ENCODE measurements at regions not wholly inside any gene's neighbourhood (a gene's known extent, or its start where the extent isn't known, plus 50 kb on each side); places are given as distances from the start of the nearest gene placed in this dataset.

GRCh38 chr2:6060992-6061663 lies 368.9 kb downstream of the SOX11 start:
- H3K36me3 Mint-ChIP-seq (ENCODE audit: unreplicated experiment): no peaks in the 10 kb centered on the region
- no peak for TF ChIP-seq CTCF (IDR thresholded peaks at IDR 0.05)
- DNase-seq (ENCODE audit: extremely low spot score, unreplicated experiment): no peak
- H3K4me1 Mint-ChIP-seq (ENCODE audit: unreplicated experiment): no peaks in the 10 kb centered on the region
- H3K27ac Mint-ChIP-seq (ENCODE audit: unreplicated experiment): no peak overlapping the region
- H3K27me3 Mint-ChIP-seq (ENCODE audit: unreplicated experiment): peaks cover 41% of the 10 kb centered on the region
- no peaks in the 10 kb centered on the region for H3K9me3 Mint-ChIP-seq (ENCODE audit: unreplicated experiment)
- H3K4me3 Mint-ChIP-seq (ENCODE audit: unreplicated experiment): no peak overlapping the region

- DNase-seq (ENCODE audit: extremely low spot score, unreplicated experiment): no peak
- Mint-ChIP-seq H3K9me3 (ENCODE audit: unreplicated experiment) (no peaks in the 10 kb centered on the region), H3K27me3 (ENCODE audit: unreplicated experiment) (peaks cover 35% of the 10 kb centered on the region), H3K4me1 (ENCODE audit: unreplicated experiment) (peaks cover 6% of the 10 kb centered on the region), H3K4me3 (ENCODE audit: unreplicated experiment) (no peak overlapping the region), H3K27ac (ENCODE audit: unreplicated experiment) (no peak overlapping the region), H3K36me3 (ENCODE audit: unreplicated experiment) (no peaks in the 10 kb centered on the region)
- no peak for TF ChIP-seq CTCF (IDR thresholded peaks at IDR 0.05)
These were observed 372.6 kb downstream of the SOX11 start for GRCh38 chr2:6064757-6065156.

GRCh38 chr2:6065703-6066102 lies 373.5 kb downstream of the SOX11 start:
- Mint-ChIP-seq H3K27me3 (ENCODE audit: unreplicated experiment) (peaks cover 35% of the 10 kb centered on the region), H3K4me1 (ENCODE audit: unreplicated experiment) (peaks cover 6% of the 10 kb centered on the region), H3K27ac (ENCODE audit: unreplicated experiment) (no peak overlapping the region), H3K36me3 (ENCODE audit: unreplicated experiment) (no peaks in the 10 kb centered on the region), H3K9me3 (ENCODE audit: unreplicated experiment) (no peaks in the 10 kb centered on the region), H3K4me3 (ENCODE audit: unreplicated experiment) (no peak overlapping the region)
- no peak for DNase-seq (ENCODE audit: extremely low spot score, unreplicated experiment)
- no peak for TF ChIP-seq CTCF (IDR thresholded peaks at IDR 0.05)

GRCh38 chr2:6067089-6067488 lies 374.9 kb downstream of the SOX11 start:
- Mint-ChIP-seq H3K27ac (ENCODE audit: unreplicated experiment) (no peak overlapping the region), H3K27me3 (ENCODE audit: unreplicated experiment) (peaks cover 28% of the 10 kb centered on the region), H3K4me1 (ENCODE audit: unreplicated experiment) (peaks cover 6% of the 10 kb centered on the region), H3K4me3 (ENCODE audit: unreplicated experiment) (no peak overlapping the region), H3K36me3 (ENCODE audit: unreplicated experiment) (no peaks in the 10 kb centered on the region), H3K9me3 (ENCODE audit: unreplicated experiment) (no peaks in the 10 kb centered on the region)
- no peak for DNase-seq (ENCODE audit: extremely low spot score, unreplicated experiment)
- no peak for TF ChIP-seq CTCF (IDR thresholded peaks at IDR 0.05)

- Mint-ChIP-seq H3K36me3 (ENCODE audit: unreplicated experiment) (no peaks in the 10 kb centered on the region), H3K27ac (ENCODE audit: unreplicated experiment) (no peak overlapping the region), H3K4me1 (ENCODE audit: unreplicated experiment) (peaks cover 10% of the 10 kb centered on the region), H3K4me3 (ENCODE audit: unreplicated experiment) (no peak overlapping the region), H3K27me3 (ENCODE audit: unreplicated experiment) (peaks cover 25% of the 10 kb centered on the region), H3K9me3 (ENCODE audit: unreplicated experiment) (no peaks in the 10 kb centered on the region)
- no peak for TF ChIP-seq CTCF (IDR thresholded peaks at IDR 0.05)
- no peak for DNase-seq (ENCODE audit: extremely low spot score, unreplicated experiment)
These were observed 375.6 kb downstream of the SOX11 start for GRCh38 chr2:6067806-6068205.

Data from osteocyte (in vitro differentiated cells).